Fibroblast of lung (primary cell): ENCODE measurements at regions not wholly inside any gene's neighbourhood (a gene's known extent, or its start where the extent isn't known, plus 50 kb on each side); places are given as distances from the start of the nearest gene placed in this dataset.
"Not testable (repeated sequence)": the region's sequence is repeated elsewhere in the genome, so short reads cannot be mapped to it uniquely, and the experiment has no call there.

ENCODE experiments used
- DNase-seq, 2 donors: peaks; one replicate each; pipeline versions ENCODE4 v3.0.0 to v3.0.0-alpha.2; 2010; ENCODE audit warnings: low read depth in 2 of 2
- H2AFZ ChIP-seq: 2 replicates; pipeline ENCODE4 v1.5.1; 2012; ENCODE audit warnings: low read length, control low read depth, inconsistent platforms
- H3K27ac ChIP-seq: 2 replicates; pipeline ENCODE4 v1.5.1; 2011; ENCODE audit warnings: low read length, control low read depth; ENCODE audit not compliant: insufficient read depth
- H3K27me3 ChIP-seq: 2 replicates; pipeline ENCODE4 v1.5.1; 2011; ENCODE audit warnings: mild to moderate bottlenecking, low read length; ENCODE audit not compliant: control insufficient read depth, insufficient read depth
- H3K36me3 ChIP-seq: 2 replicates; pipeline ENCODE4 v1.5.1; 2011; ENCODE audit warnings: low read length; ENCODE audit not compliant: control insufficient read depth, insufficient read depth
- H3K4me1 ChIP-seq: 2 replicates; pipeline ENCODE4 v1.5.1; 2011; ENCODE audit warnings: low read length; ENCODE audit not compliant: control insufficient read depth, insufficient read depth; ENCODE audit errors: extremely low read depth
- H3K4me2 ChIP-seq: 2 replicates; pipeline ENCODE4 v1.5.1; 2011; ENCODE audit warnings: low read length, control low read depth; ENCODE audit not compliant: insufficient read depth; ENCODE audit errors: extremely low read depth
- H3K4me3 ChIP-seq, 4 experiments: fragments of 200-600 bp in 1 of 4; sonication (generic) in 1 of 4; replicated peaks in 1 of 4; 2 replicates each; pipeline ENCODE4 v1.5.1; 2011 to 2016; ENCODE audit warnings: low read length in 4 of 4, low read depth in 3 of 4, mild to moderate bottlenecking in 3 of 4, control low read depth in 2 of 4, inconsistent platforms in 1 of 4, mixed read lengths in 1 of 4; ENCODE audit not compliant: insufficient read depth in 1 of 4; ENCODE audit errors: control extremely low read depth in 1 of 4
- H3K79me2 ChIP-seq: 2 replicates; pipeline ENCODE4 v1.5.1; 2012; ENCODE audit warnings: mild to moderate bottlenecking, low read length, inconsistent platforms; ENCODE audit not compliant: control insufficient read depth, insufficient read depth
- H3K9ac ChIP-seq: 2 replicates; pipeline ENCODE4 v1.5.1; 2011; ENCODE audit warnings: mild to moderate bottlenecking, low read length, control low read depth; ENCODE audit not compliant: insufficient read depth
- H3K9me3 ChIP-seq: 2 replicates; pipeline ENCODE4 v1.5.1; 2012; ENCODE audit warnings: low read depth, low read length; ENCODE audit not compliant: control insufficient read depth, insufficient read depth
- H4K20me1 ChIP-seq: 2 replicates; pipeline ENCODE4 v1.5.1; 2011; ENCODE audit warnings: low read length; ENCODE audit not compliant: control insufficient read depth, insufficient read depth; ENCODE audit errors: extremely low read depth
- CTCF ChIP-seq, 2 donors: IDR thresholded peaks in 1 of 2; conservative IDR thresholded peaks in 1 of 2; 1 replicate in 1 of 2; 2 replicates in 1 of 2; pipeline ENCODE4 v1.5.1; 2011 to 2012; ENCODE audit warnings: low read length in 2 of 2, control low read depth in 1 of 2, inconsistent platforms in 1 of 2, low read depth in 1 of 2, mild to moderate bottlenecking in 1 of 2
- EZH2 ChIP-seq: IDR thresholded peaks from 2 replicates; pipeline ENCODE4 v1.5.1; 2012; ENCODE audit warnings: low read length, control low read depth, mild to moderate bottlenecking; ENCODE audit errors: missing control alignments

- H3K79me2 ChIP-seq = no peaks in the 10 kb centered on the region
- DNase-seq = peak in 1 of 2 donors; percentile 58
- H3K27me3 ChIP-seq = no peaks in the 10 kb centered on the region
- no peak overlapping the region for H3K4me2 ChIP-seq
- TF ChIP-seq EZH2 (no peak), CTCF (conservative IDR thresholded peaks at IDR 0.05 in 1 of 2, IDR thresholded peaks at IDR 0.05 in 1 of 2; ENCODE audit: low read depth in 1 of 2, low read length in 2 of 2) (no peak)
- no peaks in the 10 kb centered on the region for H3K36me3 ChIP-seq
- H3K9ac ChIP-seq = no peak overlapping the region
- H2AFZ ChIP-seq = no peak overlapping the region
- H3K4me3 ChIP-seq = no peak overlapping the region
- H3K9me3 ChIP-seq = no peaks in the 10 kb centered on the region
- H3K4me1 ChIP-seq = no peaks in the 10 kb centered on the region
- H4K20me1 ChIP-seq = no peaks in the 10 kb centered on the region
- no peak overlapping the region for H3K27ac ChIP-seq
Measured at GRCh38 chr4:64807821-64808220, 398.6 kb upstream of the TECRL start.

GRCh38 chr4:64799751-64800150 lies 390.5 kb upstream of the TECRL start:
- Histone ChIP-seq H3K36me3 (no peaks in the 10 kb centered on the region), H3K79me2 (no peaks in the 10 kb centered on the region)

GRCh38 chr4:64798828-64799227 lies 389.6 kb upstream of the TECRL start:
- not testable (repeated sequence) for H4K20me1 ChIP-seq, H3K4me2 ChIP-seq

More at GRCh38 chr4:64799751-64800150, 390.5 kb upstream of the TECRL start:
- Histone ChIP-seq H3K9me3 (no peaks in the 10 kb centered on the region), H2AFZ (no peak overlapping the region), H3K27me3 (no peaks in the 10 kb centered on the region), H3K4me3 (no peak overlapping the region), H4K20me1 (no peaks in the 10 kb centered on the region), H3K4me2 (no peak overlapping the region), H3K9ac (no peak overlapping the region), H3K27ac (no peak overlapping the region), H3K4me1 (no peaks in the 10 kb centered on the region)
- TF ChIP-seq CTCF (conservative IDR thresholded peaks at IDR 0.05 in 1 of 2, IDR thresholded peaks at IDR 0.05 in 1 of 2; ENCODE audit: low read depth in 1 of 2, low read length in 2 of 2) = no peak
- no peak for TF ChIP-seq EZH2
- no peak for DNase-seq

GRCh38 chr4:64796581-64796980 lies 387.3 kb upstream of the TECRL start:
- no peaks in the 10 kb centered on the region for H3K4me1 ChIP-seq
- no peaks in the 10 kb centered on the region for H3K9me3 ChIP-seq
- H3K27ac ChIP-seq = no peak overlapping the region
- no peaks in the 10 kb centered on the region for H3K79me2 ChIP-seq
- no peaks in the 10 kb centered on the region for H3K27me3 ChIP-seq
- no peak overlapping the region for H2AFZ ChIP-seq
- no peaks in the 10 kb centered on the region for H4K20me1 ChIP-seq
- no peaks in the 10 kb centered on the region for H3K36me3 ChIP-seq
- H3K9ac ChIP-seq = no peak overlapping the region
- no peak for DNase-seq
- H3K4me2 ChIP-seq = no peak overlapping the region
- TF ChIP-seq CTCF (conservative IDR thresholded peaks at IDR 0.05 in 1 of 2, IDR thresholded peaks at IDR 0.05 in 1 of 2; ENCODE audit: low read depth in 1 of 2, low read length in 2 of 2) = no peak
- TF ChIP-seq EZH2 = no peak
- no peak overlapping the region for H3K4me3 ChIP-seq

More at GRCh38 chr4:64798828-64799227, 389.6 kb upstream of the TECRL start:
- not testable (repeated sequence) for H3K9me3 ChIP-seq, H3K9ac ChIP-seq, H3K79me2 ChIP-seq, H3K27me3 ChIP-seq, H3K4me3 ChIP-seq, H3K4me1 ChIP-seq, H3K36me3 ChIP-seq, H2AFZ ChIP-seq, H3K27ac ChIP-seq
- DNase-seq = peak in 1 of 2 donors; percentile 47
